ENCODE measurements at regions not wholly inside any gene's neighbourhood (a gene's known extent, or its start where the extent isn't known, plus 50 kb on each side); places are given as distances from the start of the nearest gene placed in this dataset.

DNA sequence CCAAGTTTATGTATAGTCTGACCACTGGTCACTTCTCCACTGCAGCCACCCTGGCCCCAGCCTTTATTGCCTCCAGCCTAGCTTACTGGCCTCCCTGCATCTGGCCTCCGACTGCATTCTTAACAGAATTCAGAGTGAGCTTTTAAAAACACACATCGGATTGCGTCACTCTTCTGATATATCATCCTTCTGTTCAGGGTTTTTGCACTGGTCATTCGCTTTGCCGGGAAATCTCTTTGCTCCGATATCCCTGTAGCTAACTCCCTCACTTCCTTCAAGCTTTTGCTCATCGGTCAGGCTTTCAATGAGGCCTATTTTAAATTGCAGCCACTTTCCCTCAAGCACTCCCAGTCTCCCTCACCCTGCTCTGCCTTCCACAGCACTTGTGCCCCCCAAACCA lies 101.6 kb upstream of the DLX2 start:
- no peak overlapping the region for H3K4me3 ChIP-seq (ENCODE audit: low read depth, low read length)
- H3K27ac ChIP-seq (ENCODE audit: low read depth, low read length), result no peak overlapping the region
- H3K79me2 ChIP-seq (ENCODE audit: control insufficient read depth, insufficient read depth, low read length, unreplicated experiment), result no peaks in the 10 kb centered on the region
- H3K36me3 ChIP-seq (ENCODE audit: insufficient read depth, low read length), result no peaks in the 10 kb centered on the region
- peaks cover 13% of the 10 kb centered on the region for H3K4me1 ChIP-seq (ENCODE audit: control insufficient read depth, insufficient read depth, low read length, unreplicated experiment)
- H2AFZ ChIP-seq (ENCODE audit: low read length, unreplicated experiment), result no peak overlapping the region
- no peaks in the 10 kb centered on the region for H3K27me3 ChIP-seq (ENCODE audit: insufficient read depth, low read length)

DNA sequence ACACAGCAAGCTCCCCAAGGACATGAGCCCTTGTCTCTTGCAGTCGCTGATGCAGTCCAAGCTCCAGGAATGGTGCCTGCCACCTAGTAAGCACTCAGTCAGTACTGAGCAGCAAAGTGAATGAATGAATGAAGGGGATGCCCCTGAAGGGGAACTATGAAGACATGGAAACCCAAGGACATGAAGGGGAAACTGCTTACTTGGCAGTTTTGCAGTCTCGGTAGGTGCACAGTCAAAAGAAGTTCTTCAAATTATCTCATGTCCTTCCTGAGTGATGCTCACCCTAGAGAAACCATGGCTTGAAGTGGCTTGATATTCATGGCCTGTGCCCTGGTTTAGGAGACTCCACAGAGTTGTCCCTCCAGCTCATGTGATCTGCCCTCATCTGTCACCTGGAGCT lies 102.1 kb upstream of the DLX2 start:
- H3K4me3 ChIP-seq (ENCODE audit: low read depth, low read length), result no peak overlapping the region
- no peaks in the 10 kb centered on the region for H3K27me3 ChIP-seq (ENCODE audit: insufficient read depth, low read length)
- H3K4me1 ChIP-seq (ENCODE audit: control insufficient read depth, insufficient read depth, low read length, unreplicated experiment), result peaks cover 17% of the 10 kb centered on the region
- no peaks in the 10 kb centered on the region for H3K36me3 ChIP-seq (ENCODE audit: insufficient read depth, low read length)
- H2AFZ ChIP-seq (ENCODE audit: low read length, unreplicated experiment), result no peak overlapping the region
- no peak overlapping the region for H3K27ac ChIP-seq (ENCODE audit: low read depth, low read length)
- no peaks in the 10 kb centered on the region for H3K79me2 ChIP-seq (ENCODE audit: control insufficient read depth, insufficient read depth, low read length, unreplicated experiment)

DNA sequence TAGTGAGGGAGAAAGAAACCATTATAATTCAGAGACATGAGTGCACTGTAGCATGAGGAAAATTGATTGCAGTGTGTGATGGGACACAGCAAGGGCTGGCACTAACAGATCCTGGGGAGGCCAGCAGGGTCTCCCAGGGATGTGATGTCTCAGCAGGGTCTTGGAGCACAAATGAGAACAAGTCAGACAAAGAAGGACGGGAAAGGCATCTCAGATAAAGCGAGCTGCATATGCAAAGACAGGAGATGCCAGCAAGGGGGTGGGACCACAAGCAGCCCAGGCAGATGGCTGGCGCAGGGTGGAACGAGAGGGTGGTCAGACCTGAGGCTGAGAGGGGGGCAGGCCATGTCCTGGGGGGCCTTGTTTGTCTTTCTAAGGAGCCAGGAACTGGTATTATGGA lies 102.6 kb upstream of the DLX2 start:
- Histone ChIP-seq H2AFZ (ENCODE audit: low read length, unreplicated experiment) (no peak overlapping the region), H3K36me3 (ENCODE audit: insufficient read depth, low read length) (no peaks in the 10 kb centered on the region), H3K79me2 (ENCODE audit: control insufficient read depth, insufficient read depth, low read length, unreplicated experiment) (no peaks in the 10 kb centered on the region), H3K4me1 (ENCODE audit: control insufficient read depth, insufficient read depth, low read length, unreplicated experiment) (peaks cover 17% of the 10 kb centered on the region), H3K27me3 (ENCODE audit: insufficient read depth, low read length) (no peaks in the 10 kb centered on the region), H3K4me3 (ENCODE audit: low read depth, low read length) (no peak overlapping the region), H3K27ac (ENCODE audit: low read depth, low read length) (no peak overlapping the region)

DNA sequence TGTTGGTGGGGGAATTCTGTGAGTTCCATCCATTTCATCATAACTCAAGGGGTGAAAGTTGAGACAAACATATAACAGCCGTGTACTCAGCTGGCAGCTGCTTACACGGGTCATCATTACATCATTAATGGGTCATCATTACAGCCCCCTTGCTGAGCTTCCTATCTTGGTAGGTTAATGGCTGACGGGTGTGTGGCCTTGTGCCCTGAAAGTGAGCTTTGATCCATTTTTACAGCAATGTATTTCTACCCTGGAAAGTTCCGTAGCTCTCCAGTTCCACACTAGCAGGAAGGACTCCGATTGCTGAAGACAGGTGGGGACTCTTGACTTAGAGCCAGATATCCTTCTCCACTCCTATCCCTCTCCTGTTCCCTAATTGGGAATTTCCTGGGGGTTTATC lies 105.2 kb upstream of the DLX2 start:
- Histone ChIP-seq H3K4me3 (ENCODE audit: low read depth, low read length) (no peak overlapping the region), H2AFZ (ENCODE audit: low read length, unreplicated experiment) (no peak overlapping the region)

DNA sequence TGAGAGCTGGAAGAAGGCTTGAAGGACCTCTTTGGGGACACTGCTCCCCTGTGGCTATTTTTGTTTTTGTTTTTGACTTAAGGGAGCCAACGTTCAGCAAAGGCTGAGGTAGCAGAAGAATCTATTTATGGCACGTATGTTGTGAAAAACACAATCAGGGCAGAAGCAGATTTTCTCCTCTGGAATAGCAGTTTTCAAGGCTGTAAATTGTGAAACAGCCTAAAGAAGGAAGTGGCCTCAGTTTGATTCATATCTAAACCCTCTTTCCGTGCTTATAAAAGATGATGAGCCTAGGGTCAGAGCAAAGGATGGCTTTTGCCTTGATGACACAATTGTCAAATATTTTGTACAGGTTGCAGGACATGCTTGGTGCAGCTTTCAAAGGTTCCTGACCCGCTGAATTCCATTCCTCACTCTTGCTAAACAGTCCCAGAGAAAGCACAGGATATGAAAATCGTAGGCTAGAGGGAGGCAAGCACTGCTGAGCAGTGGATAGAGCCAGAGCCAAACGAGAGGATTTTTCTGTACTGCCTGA lies 106.2 kb upstream of the DLX2 start:
- Histone ChIP-seq H3K27ac (ENCODE audit: low read depth, low read length) (peak overlapping the region; percentile 30; the same call in 1 of the 2 replicates), H3K36me3 (ENCODE audit: insufficient read depth, low read length) (no peaks in the 10 kb centered on the region), H3K4me1 (ENCODE audit: control insufficient read depth, insufficient read depth, low read length, unreplicated experiment) (peaks cover 22% of the 10 kb centered on the region), H3K4me3 (ENCODE audit: low read depth, low read length) (no peak overlapping the region), H3K27me3 (ENCODE audit: insufficient read depth, low read length) (no peaks in the 10 kb centered on the region), H2AFZ (ENCODE audit: low read length, unreplicated experiment) (no peak overlapping the region), H3K79me2 (ENCODE audit: control insufficient read depth, insufficient read depth, low read length, unreplicated experiment) (no peaks in the 10 kb centered on the region)

More for the DNA sequence above, 105.2 kb upstream of the DLX2 start:
- no peaks in the 10 kb centered on the region for H3K79me2 ChIP-seq (ENCODE audit: control insufficient read depth, insufficient read depth, low read length, unreplicated experiment)
- peaks cover 22% of the 10 kb centered on the region for H3K4me1 ChIP-seq (ENCODE audit: control insufficient read depth, insufficient read depth, low read length, unreplicated experiment)
- H3K27ac ChIP-seq (ENCODE audit: low read depth, low read length), result no peak overlapping the region
- no peaks in the 10 kb centered on the region for H3K27me3 ChIP-seq (ENCODE audit: insufficient read depth, low read length)
- no peaks in the 10 kb centered on the region for H3K36me3 ChIP-seq (ENCODE audit: insufficient read depth, low read length)

DNA sequence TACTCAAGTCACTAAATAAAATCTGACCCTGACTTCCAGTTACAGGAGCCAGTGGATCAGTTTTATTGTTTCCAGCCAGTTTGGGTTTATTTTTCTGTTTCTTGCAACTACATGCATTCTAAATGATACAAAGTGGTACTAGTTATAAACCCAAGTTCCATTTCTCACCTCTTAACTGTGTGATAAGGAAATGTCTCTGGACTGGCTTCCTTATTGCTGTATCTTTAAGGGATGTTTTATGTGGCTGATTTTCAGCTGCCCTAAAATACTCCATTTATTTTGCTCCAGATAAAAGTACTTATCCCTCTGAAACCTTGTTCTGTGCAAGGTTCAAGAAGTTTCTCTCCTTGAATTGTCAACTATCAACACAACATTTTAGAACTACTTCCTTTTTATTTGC lies 107.9 kb upstream of the DLX2 start:
- Histone ChIP-seq H3K27me3 (ENCODE audit: insufficient read depth, low read length) (no peaks in the 10 kb centered on the region), H3K79me2 (ENCODE audit: control insufficient read depth, insufficient read depth, low read length, unreplicated experiment) (no peaks in the 10 kb centered on the region), H3K36me3 (ENCODE audit: insufficient read depth, low read length) (no peaks in the 10 kb centered on the region), H3K27ac (ENCODE audit: low read depth, low read length) (no peak overlapping the region), H2AFZ (ENCODE audit: low read length, unreplicated experiment) (no peak overlapping the region), H3K4me1 (ENCODE audit: control insufficient read depth, insufficient read depth, low read length, unreplicated experiment) (peaks cover 22% of the 10 kb centered on the region), H3K4me3 (ENCODE audit: low read depth, low read length) (no peak overlapping the region)

DNA sequence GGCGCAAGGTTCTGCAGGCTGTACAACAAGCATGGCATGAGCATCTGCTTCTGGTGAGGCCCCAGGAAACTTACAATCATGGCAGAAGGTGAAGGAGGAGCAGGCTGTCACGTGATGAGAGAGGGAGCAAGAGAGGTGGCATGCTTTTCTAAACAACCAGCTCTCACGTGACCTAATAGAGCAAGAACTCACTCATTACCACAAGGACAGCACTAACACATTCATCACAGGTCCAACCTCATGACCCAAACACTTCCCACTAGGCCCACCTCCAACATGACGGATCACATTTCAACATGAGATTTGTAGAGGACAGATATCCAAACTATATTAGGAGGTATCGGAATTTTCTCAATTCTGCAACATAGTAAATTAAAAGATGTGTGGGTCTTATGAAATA lies 108.8 kb upstream of the DLX2 start:
- Histone ChIP-seq H3K4me3 (ENCODE audit: low read depth, low read length) (no peak overlapping the region), H3K27ac (ENCODE audit: low read depth, low read length) (no peak overlapping the region), H3K79me2 (ENCODE audit: control insufficient read depth, insufficient read depth, low read length, unreplicated experiment) (no peaks in the 10 kb centered on the region), H3K4me1 (ENCODE audit: control insufficient read depth, insufficient read depth, low read length, unreplicated experiment) (peaks cover 22% of the 10 kb centered on the region), H3K27me3 (ENCODE audit: insufficient read depth, low read length) (no peaks in the 10 kb centered on the region), H2AFZ (ENCODE audit: low read length, unreplicated experiment) (no peak overlapping the region), H3K36me3 (ENCODE audit: insufficient read depth, low read length) (no peaks in the 10 kb centered on the region)

DNA sequence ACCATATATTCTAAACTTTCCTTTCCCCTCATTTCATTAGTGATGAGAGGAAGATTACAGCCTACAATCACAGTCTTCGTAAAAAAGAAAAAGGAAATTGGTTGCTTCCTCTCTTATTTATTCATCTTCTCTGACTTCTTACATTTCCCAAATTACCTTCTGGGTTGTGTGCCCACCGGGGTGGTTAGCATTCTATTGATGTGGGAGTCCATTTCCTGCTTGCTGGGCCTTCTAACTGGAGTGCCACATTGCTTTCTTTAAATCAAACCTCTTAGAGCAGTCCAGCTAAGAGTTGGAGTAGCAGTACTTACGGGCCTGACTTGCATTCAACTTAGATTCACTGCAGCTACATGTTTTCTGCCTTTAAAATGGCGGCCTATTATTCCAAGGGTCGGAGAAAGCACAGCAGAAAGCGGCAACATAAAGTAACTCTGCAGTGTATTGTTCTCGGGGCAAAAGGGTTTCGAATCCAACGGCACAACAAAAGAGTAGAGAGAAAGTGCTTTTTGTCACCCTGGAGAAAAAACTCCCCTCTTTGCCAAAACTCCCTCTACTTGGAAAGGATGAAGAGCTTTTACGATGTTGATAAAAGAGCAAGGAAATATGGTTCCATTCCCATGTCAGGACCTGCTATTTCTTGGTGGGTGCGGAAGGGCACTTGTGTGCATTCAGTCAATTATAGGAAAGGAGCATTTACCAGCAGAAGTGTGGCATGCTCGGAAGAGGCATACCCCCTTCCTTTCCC lies 110.6 kb upstream of the DLX2 start:
- Histone ChIP-seq H2AFZ (ENCODE audit: low read length, unreplicated experiment) (no peak overlapping the region), H3K4me3 (ENCODE audit: low read depth, low read length) (no peak overlapping the region)

DNA sequence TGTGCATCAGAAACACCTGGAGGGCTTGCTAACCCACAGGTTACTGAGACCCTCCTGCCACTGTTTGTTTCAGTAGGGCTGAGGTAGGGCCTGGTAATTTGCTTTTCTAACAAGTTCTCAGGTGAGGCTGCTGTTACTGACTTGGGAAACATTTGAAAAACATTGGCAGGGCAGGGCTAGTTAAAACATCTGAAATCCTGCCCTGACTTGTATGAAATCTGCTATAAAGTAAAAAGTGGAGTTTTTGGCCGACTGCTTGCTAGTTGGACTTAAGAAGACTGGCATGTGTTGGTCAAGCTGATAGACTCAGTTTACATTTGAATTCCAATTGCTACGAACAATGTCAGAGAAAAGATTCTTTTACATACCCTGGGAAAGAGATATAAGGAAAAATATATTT lies 111.6 kb upstream of the DLX2 start:
- H2AFZ ChIP-seq (ENCODE audit: low read length, unreplicated experiment), result no peak overlapping the region

More for the DNA sequence above, 110.6 kb upstream of the DLX2 start:
- Histone ChIP-seq H3K27me3 (ENCODE audit: insufficient read depth, low read length) (no peaks in the 10 kb centered on the region), H3K36me3 (ENCODE audit: insufficient read depth, low read length) (no peaks in the 10 kb centered on the region), H3K27ac (ENCODE audit: low read depth, low read length) (no peak overlapping the region), H3K4me1 (ENCODE audit: control insufficient read depth, insufficient read depth, low read length, unreplicated experiment) (peaks cover 19% of the 10 kb centered on the region), H3K79me2 (ENCODE audit: control insufficient read depth, insufficient read depth, low read length, unreplicated experiment) (no peaks in the 10 kb centered on the region)

DNA sequence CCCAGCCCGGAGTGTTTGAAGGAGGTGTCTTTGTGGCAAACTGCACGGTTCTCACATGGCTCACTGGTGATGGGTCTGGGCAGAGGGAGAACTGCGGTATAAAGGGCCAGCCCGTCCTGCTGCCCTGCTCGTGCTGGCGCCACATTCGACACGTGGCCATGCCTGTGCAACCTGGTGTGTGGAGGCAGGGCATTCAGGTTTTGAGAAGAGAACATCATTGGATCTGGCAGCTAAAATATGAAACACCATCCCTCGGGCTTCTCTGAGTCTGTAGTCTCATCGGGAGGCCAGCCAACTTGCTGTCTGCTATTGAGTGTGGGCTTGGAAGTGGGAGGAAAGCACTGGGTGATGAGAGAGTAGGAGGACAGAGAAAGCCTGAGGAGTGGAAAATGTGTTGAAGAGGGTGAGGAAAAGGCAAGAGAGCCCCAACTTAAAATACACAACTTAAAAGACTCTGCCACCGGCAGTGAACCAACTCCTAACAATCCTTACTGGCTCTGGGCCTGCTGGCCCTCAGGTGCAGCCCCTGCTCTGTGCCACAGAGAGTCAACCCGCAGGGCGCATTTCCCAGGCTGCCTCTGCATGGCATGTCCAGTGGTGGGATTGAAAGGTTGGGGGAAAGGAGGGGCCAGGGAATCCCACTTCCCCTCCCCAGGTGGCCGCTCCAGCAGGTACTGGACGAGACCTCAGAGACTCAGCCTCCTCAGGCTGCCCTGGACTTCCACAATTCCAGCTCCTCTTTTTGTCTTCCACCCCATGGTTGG lies 112.7 kb upstream of the DLX2 start:
- Histone ChIP-seq H3K27ac (ENCODE audit: low read depth, low read length) (no peak overlapping the region), H2AFZ (ENCODE audit: low read length, unreplicated experiment) (no peak overlapping the region)

More for the DNA sequence above, 111.6 kb upstream of the DLX2 start:
- peaks cover 10% of the 10 kb centered on the region for H3K4me1 ChIP-seq (ENCODE audit: control insufficient read depth, insufficient read depth, low read length, unreplicated experiment)
- no peak overlapping the region for H3K4me3 ChIP-seq (ENCODE audit: low read depth, low read length)
- H3K27ac ChIP-seq (ENCODE audit: low read depth, low read length), result no peak overlapping the region
- H3K36me3 ChIP-seq (ENCODE audit: insufficient read depth, low read length), result no peaks in the 10 kb centered on the region
- no peaks in the 10 kb centered on the region for H3K79me2 ChIP-seq (ENCODE audit: control insufficient read depth, insufficient read depth, low read length, unreplicated experiment)
- H3K27me3 ChIP-seq (ENCODE audit: insufficient read depth, low read length), result no peaks in the 10 kb centered on the region

DNA sequence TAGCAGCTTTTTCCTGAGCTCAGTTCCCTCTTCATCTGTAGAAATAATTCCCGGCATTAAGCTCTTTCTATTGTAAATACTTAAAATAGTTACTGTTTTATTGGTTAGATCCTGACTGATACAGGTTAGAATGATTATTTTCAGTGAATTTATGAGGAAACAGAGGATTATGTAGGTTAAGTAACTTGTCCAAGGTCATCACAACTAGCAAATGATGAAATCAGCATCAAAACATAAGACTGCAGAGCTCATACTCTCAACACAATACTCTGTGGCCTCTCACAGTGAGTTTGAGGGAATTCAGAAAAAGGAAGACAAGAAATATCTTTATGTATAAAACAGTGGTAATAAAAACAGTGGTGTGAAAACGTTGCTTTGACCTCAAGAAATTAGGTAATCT lies 113.2 kb upstream of the DLX2 start:
- Histone ChIP-seq H3K27ac (ENCODE audit: low read depth, low read length) (no peak overlapping the region), H3K27me3 (ENCODE audit: insufficient read depth, low read length) (no peaks in the 10 kb centered on the region), H3K79me2 (ENCODE audit: control insufficient read depth, insufficient read depth, low read length, unreplicated experiment) (no peaks in the 10 kb centered on the region), H3K36me3 (ENCODE audit: insufficient read depth, low read length) (no peaks in the 10 kb centered on the region), H3K4me3 (ENCODE audit: low read depth, low read length) (no peak overlapping the region), H2AFZ (ENCODE audit: low read length, unreplicated experiment) (no peak overlapping the region), H3K4me1 (ENCODE audit: control insufficient read depth, insufficient read depth, low read length, unreplicated experiment) (peaks cover 5% of the 10 kb centered on the region)

More for the DNA sequence above, 112.7 kb upstream of the DLX2 start:
- Histone ChIP-seq H3K36me3 (ENCODE audit: insufficient read depth, low read length) (no peaks in the 10 kb centered on the region), H3K27me3 (ENCODE audit: insufficient read depth, low read length) (no peaks in the 10 kb centered on the region), H3K79me2 (ENCODE audit: control insufficient read depth, insufficient read depth, low read length, unreplicated experiment) (no peaks in the 10 kb centered on the region), H3K4me3 (ENCODE audit: low read depth, low read length) (no peak overlapping the region), H3K4me1 (ENCODE audit: control insufficient read depth, insufficient read depth, low read length, unreplicated experiment) (peaks cover 5% of the 10 kb centered on the region)
